Left colon (tissue), 2 donors: ENCODE measurements at regions not wholly inside any gene's neighbourhood (a gene's known extent, or its start where the extent isn't known, plus 50 kb on each side); places are given as distances from the start of the nearest gene placed in this dataset.
"Not testable (repeated sequence)": the region's sequence is repeated elsewhere in the genome, so short reads cannot be mapped to it uniquely, and the experiment has no call there.

ENCODE experiments used
- ATAC-seq: fragments of 200-7000 bp; cut with Tn5 transposase; one replicate; pipeline ENCODE4 v1.9.1; 2020; ENCODE audit warnings: mild to moderate bottlenecking, moderate library complexity
- DNase-seq, 2 donors: peaks; one replicate each; pipeline ENCODE4 v3.0.0-alpha.2; 2020
- intact Hi-C, 2 donors: fragments of 100-400 bp; cut with DNase I in 1 of 2; cut with micrococcal nuclease in 1 of 2; formaldehyde crosslinking; loops; one replicate each; pipeline versions ENCODE4 v1.11.2 to v1.14.0; 2022; cut with DNase I, micrococcal nuclease
- donor health status: DM: no; HTN: no; CAD: no.
- donor health status: DM: yes; HTN: yes; CAD: no.

- intact Hi-C loops: no loop called here
- no peak for ATAC-seq
- no peak for DNase-seq
Observed at GRCh38 chr4:163736876-163737275, 242.4 kb downstream of the TMA16 start.

GRCh38 chr4:163737846-163738245 is 243.4 kb downstream of the TMA16 start:
- DNase-seq, intact Hi-C loops, ATAC-seq: not testable (repeated sequence)

- DNase-seq: no peak
- ATAC-seq: no peak
- intact Hi-C loops: no loop called here
Observed at GRCh38 chr4:163738521-163738920, 244.0 kb downstream of the TMA16 start.

GRCh38 chr4:163744861-163745260 is 250.4 kb downstream of the TMA16 start:
- ATAC-seq: no peak
- DNase-seq: no peak
- intact Hi-C loops: no loop called here

GRCh38 chr4:163747293-163747692 is 252.8 kb downstream of the TMA16 start:
- intact Hi-C loops: no loop called here
- DNase-seq (no peak), ATAC-seq (no peak)

- ATAC-seq: no peak
- DNase-seq: no peak
- intact Hi-C loops: no loop called here
Observed at GRCh38 chr4:163747886-163748285, 253.4 kb downstream of the TMA16 start.

GRCh38 chr4:163748449-163748848 is 254.0 kb downstream of the TMA16 start:
- ATAC-seq (no peak), DNase-seq (no peak)
- intact Hi-C loops: no loop called here

GRCh38 chr4:163755013-163755412 is 260.5 kb downstream of the TMA16 start:
- intact Hi-C loops: no loop called here
- ATAC-seq: no peak
- no peak for DNase-seq

GRCh38 chr4:163757219-163757618 is 262.7 kb downstream of the TMA16 start:
- ATAC-seq (no peak), DNase-seq (no peak)
- intact Hi-C loops: no loop called here

GRCh38 chr4:163758032-163758431 is 263.5 kb downstream of the TMA16 start:
- DNase-seq: no peak
- no peak for ATAC-seq
- intact Hi-C loops: no loop called here

GRCh38 chr4:163762741-163763140 is 268.3 kb downstream of the TMA16 start:
- intact Hi-C loops: no loop called here
- DNase-seq (no peak), ATAC-seq (no peak)

- ATAC-seq: no peak
- DNase-seq: no peak
- intact Hi-C loops: no loop called here
Observed at GRCh38 chr4:163764569-163764968, 270.1 kb downstream of the TMA16 start.

- no peak for ATAC-seq
- no peak for DNase-seq
- intact Hi-C loops: no loop called here
Observed at GRCh38 chr4:163768014-163768413, 273.5 kb downstream of the TMA16 start.

GRCh38 chr4:163772238-163772637 is 277.7 kb downstream of the TMA16 start:
- DNase-seq (no peak), ATAC-seq (no peak)
- intact Hi-C loops: no loop called here

GRCh38 chr4:163773940-163774339 is 279.4 kb downstream of the TMA16 start:
- DNase-seq (no peak), ATAC-seq (no peak)
- intact Hi-C loops: no loop called here

- ATAC-seq: no peak
- intact Hi-C loops: loop anchor here in 1 of 2 donors (5.0 kb wide), 1 partner anchor 910 kb away; no protein-coding TSS in a partner anchor
Observed at GRCh38 chr4:163776957-163777356, 282.5 kb downstream of the TMA16 start.

GRCh38 chr4:163781726-163782125 is 287.2 kb downstream of the TMA16 start:
- intact Hi-C loops: no loop called here
- no peak for DNase-seq
- ATAC-seq: no peak

More at GRCh38 chr4:163776957-163777356, 282.5 kb downstream of the TMA16 start:
- DNase-seq: no peak

GRCh38 chr4:163790231-163790630 is 295.7 kb downstream of the TMA16 start:
- intact Hi-C loops: no loop called here
- ATAC-seq: no peak
- DNase-seq: no peak

GRCh38 chr4:163795885-163796284 is 301.4 kb downstream of the TMA16 start:
- intact Hi-C loops: no loop called here
- ATAC-seq: no peak
- no peak for DNase-seq

- intact Hi-C loops: no loop called here
- ATAC-seq (no peak), DNase-seq (no peak)
Observed at GRCh38 chr4:163804001-163804400, 309.5 kb downstream of the TMA16 start.

GRCh38 chr4:163806653-163807052 is 312.2 kb downstream of the TMA16 start:
- intact Hi-C loops: no loop called here
- ATAC-seq (no peak), DNase-seq (no peak)

- no peak for DNase-seq
- intact Hi-C loops: no loop called here
- ATAC-seq: no peak
Observed at GRCh38 chr4:163808011-163808410, 313.5 kb downstream of the TMA16 start.
